ENCODE measurements at regions not wholly inside any gene's neighbourhood (a gene's known extent, or its start where the extent isn't known, plus 50 kb on each side); places are given as distances from the start of the nearest gene placed in this dataset.
"Not testable (repeated sequence)": the region's sequence is repeated elsewhere in the genome, so short reads cannot be mapped to it uniquely, and the experiment has no call there.

- no peak for DNase-seq
Measured at GRCh38 chr6:50353603-50354002, 303.9 kb upstream of the DEFB112 start.

- DNase-seq = no peak
Measured at GRCh38 chr6:50358113-50358512, 308.4 kb upstream of the DEFB112 start.

- DNase-seq = no peak
Measured at GRCh38 chr6:50361641-50362331, 312.1 kb upstream of the DEFB112 start.

GRCh38 chr6:50362706-50363105 is 313.0 kb upstream of the DEFB112 start:
- DNase-seq = no peak

GRCh38 chr6:50369996-50370395 is 320.3 kb upstream of the DEFB112 start:
- DNase-seq = no peak

- no peak for DNase-seq
Measured at GRCh38 chr6:50380406-50381098, 330.8 kb upstream of the DEFB112 start.

GRCh38 chr6:50381099-50381415 is 331.3 kb upstream of the DEFB112 start:
- DNase-seq = no peak

- no peak for DNase-seq
Measured at GRCh38 chr6:50390416-50390815, 322.9 kb upstream of the TFAP2D start.

GRCh38 chr6:50394139-50394538 is 319.2 kb upstream of the TFAP2D start:
- DNase-seq = not testable (repeated sequence)

GRCh38 chr6:50404643-50405042 is 308.7 kb upstream of the TFAP2D start:
- DNase-seq = no peak

GRCh38 chr6:50410579-50410978 is 302.7 kb upstream of the TFAP2D start:
- no peak for DNase-seq

GRCh38 chr6:50421041-50421440 is 292.3 kb upstream of the TFAP2D start:
- not testable (repeated sequence) for DNase-seq

- DNase-seq = no peak
Measured at GRCh38 chr6:50427267-50427666, 286.1 kb upstream of the TFAP2D start.

GRCh38 chr6:50437901-50438300 is 275.4 kb upstream of the TFAP2D start:
- no peak for DNase-seq

GRCh38 chr6:50442531-50443040 is 270.7 kb upstream of the TFAP2D start:
- no peak for DNase-seq

GRCh38 chr6:50443144-50443543 is 270.2 kb upstream of the TFAP2D start:
- DNase-seq = no peak

- DNase-seq = no peak
Measured at GRCh38 chr6:50449128-50449527, 264.2 kb upstream of the TFAP2D start.

GRCh38 chr6:50451826-50452400 is 261.4 kb upstream of the TFAP2D start:
- DNase-seq = no peak

- no peak for DNase-seq
Measured at GRCh38 chr6:50455029-50455428, 258.3 kb upstream of the TFAP2D start.

- DNase-seq = no peak
Measured at GRCh38 chr6:50457351-50457750, 256.0 kb upstream of the TFAP2D start.

- DNase-seq = no peak
Measured at GRCh38 chr6:50461696-50462095, 251.6 kb upstream of the TFAP2D start.

- no peak for DNase-seq
Measured at GRCh38 chr6:50463931-50464330, 249.4 kb upstream of the TFAP2D start.

- DNase-seq = no peak
Measured at GRCh38 chr6:50467931-50468330, 245.4 kb upstream of the TFAP2D start.

- no peak for DNase-seq
Measured at GRCh38 chr6:50471041-50471440, 242.3 kb upstream of the TFAP2D start.

All from activated CD4-positive, alpha-beta T cell treated with anti-CD3 and anti-CD28 coated beads, Interleukin-2, Interleukin-6, amounts not matched to agents 100 ng/mL and 50 ng/mL, durations not matched to agents 16 hours and 8 hours (primary cell).